ENCODE measurements at regions not wholly inside any gene's neighbourhood (a gene's known extent, or its start where the extent isn't known, plus 50 kb on each side); places are given as distances from the start of the nearest gene placed in this dataset.

DNA sequence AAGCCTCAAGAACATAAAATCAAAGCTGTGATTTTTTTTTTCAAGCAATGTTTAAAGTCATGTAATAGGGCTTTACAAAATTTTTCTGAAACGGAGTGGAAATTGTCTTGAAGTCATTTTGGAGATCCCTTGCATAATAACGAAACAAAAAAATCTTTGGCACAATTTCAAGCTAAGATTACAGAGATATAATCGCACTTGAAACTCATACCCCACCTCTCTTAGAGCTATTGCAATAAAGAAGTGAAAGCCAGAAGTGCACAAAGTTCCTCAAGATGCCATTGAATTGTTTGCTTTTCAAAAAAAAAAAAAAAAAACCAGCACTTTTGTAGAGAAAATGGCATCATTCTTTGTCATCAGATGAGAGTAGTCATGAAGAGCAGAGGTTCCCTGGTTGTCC is 152.3 kb downstream of the PAX3 start:
- no peak for DNase-seq

GRCh38 chr2:222142027-222142426 is 156.8 kb downstream of the PAX3 start:
- DNase-seq: peak; percentile 87

DNA sequence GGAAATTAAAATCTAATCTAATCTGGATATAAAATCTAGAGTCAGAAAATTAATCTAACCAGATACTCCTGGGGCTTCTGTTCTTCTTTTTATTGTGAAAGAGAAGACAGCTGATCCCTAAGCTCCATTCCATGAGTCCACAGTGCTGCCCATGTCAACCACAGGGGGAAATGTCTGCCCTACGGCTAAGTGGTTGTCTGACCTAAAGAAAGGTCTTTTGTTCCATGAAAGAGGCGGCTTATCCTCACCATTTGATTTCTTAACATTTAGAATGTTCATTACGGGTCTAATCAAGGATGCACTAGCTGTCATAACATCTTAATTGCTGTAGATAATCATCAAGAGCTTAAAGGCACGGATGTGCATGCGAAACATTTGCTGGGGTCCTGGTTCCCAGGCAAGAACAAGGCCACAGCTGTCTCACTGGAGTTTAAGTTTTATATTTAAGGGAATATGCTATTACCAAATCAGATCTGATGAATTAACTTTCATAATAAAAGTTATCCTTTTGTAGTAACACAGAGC is 162.6 kb downstream of the PAX3 start:
- DNase-seq: no peak

DNA sequence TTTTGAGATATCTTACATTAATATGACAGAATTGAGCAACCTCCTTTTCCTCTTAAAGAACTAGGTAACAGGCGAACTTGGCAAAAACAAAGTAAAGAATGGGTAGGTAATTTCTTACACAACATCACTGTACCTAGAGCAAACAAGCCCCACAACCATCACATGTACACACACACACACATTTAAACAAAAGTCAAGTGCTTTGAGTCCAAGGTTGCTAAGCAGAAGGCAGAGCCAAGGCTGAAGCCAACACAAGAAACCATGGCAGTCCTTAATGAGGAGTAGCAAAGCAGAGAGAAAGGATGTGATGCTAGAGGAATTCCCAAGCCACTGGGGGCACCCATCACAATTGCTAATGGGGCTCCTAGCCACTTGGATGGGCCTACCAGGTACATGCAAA is 164.1 kb downstream of the PAX3 start:
- DNase-seq: no peak

GRCh38 chr2:222133897-222134296 is 164.9 kb downstream of the PAX3 start:
- no peak for DNase-seq

GRCh38 chr2:222130855-222131254 is 167.9 kb downstream of the PAX3 start:
- DNase-seq: no peak

GRCh38 chr2:222127660-222128059 is 171.1 kb downstream of the PAX3 start:
- no peak for DNase-seq

GRCh38 chr2:222120933-222121332 is 177.9 kb downstream of the PAX3 start:
- DNase-seq: no peak

DNA sequence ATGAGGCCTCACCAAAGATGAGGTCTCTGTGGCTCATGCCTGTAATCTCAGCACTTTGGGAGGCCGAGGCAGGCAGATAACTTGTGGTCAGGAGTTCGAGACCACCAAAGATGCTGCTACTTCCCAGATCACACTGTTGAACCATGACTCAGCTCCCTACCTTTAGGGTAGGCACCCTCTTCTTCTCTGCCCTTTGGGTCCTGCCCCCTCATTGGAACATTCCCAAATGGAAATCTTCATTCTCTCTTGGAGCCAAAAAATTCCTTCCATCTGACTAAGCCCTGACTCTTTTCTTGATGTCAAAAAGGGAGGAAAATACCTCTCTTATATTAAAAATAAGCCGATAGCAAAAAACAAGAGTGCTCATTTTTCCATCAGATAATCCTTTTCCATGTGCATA is 183.5 kb downstream of the PAX3 start:
- DNase-seq: peak; percentile 17

DNA sequence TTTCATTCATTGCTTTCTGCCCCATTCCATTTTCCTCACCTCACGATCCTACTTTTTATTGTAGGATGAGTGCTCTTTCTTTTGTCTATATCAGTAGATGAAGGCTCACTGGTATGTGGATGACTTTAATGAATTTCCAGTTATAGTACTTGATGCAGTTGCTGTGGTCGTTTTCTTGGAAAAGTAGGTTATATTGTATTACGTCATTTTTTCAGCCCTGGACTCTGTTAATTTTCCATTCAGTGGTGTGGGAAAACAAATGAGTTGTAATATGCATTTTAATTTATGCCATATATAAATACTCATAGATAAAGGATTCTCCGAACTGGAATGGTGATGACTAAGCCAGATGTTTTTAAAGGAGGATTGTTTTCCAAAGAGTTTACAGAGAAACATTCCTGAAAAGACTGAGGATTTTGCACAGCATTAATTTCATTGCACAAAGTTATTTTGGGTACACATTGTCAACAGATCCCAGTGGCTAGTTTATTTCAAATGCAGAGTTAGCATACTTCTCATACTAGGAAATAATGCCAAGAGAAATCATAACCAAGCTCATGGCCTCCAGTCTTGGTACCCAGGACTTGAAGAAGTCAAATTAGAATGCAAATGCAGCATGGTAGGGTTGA is 189.7 kb downstream of the PAX3 start:
- peak; percentile 27 for DNase-seq

- no peak for DNase-seq
Observed at GRCh38 chr2:222108497-222108896, 190.3 kb downstream of the PAX3 start.

GRCh38 chr2:222105046-222105445 is 193.8 kb downstream of the PAX3 start:
- no peak for DNase-seq

GRCh38 chr2:222102575-222103349 is 196.0 kb downstream of the PAX3 start:
- DNase-seq: no peak

- DNase-seq: peak; percentile 12
Observed at GRCh38 chr2:222100704-222101699, 197.8 kb downstream of the PAX3 start.

GRCh38 chr2:222088561-222088960 is 210.2 kb downstream of the PAX3 start:
- DNase-seq: peak; percentile 16

- no peak for DNase-seq
Observed at GRCh38 chr2:222087998-222088397, 210.8 kb downstream of the PAX3 start.

- DNase-seq: no peak
Observed at GRCh38 chr2:222082201-222082600, 216.6 kb downstream of the PAX3 start.

- DNase-seq: no peak
Observed at GRCh38 chr2:222080141-222080540, 218.7 kb downstream of the PAX3 start.

DNA sequence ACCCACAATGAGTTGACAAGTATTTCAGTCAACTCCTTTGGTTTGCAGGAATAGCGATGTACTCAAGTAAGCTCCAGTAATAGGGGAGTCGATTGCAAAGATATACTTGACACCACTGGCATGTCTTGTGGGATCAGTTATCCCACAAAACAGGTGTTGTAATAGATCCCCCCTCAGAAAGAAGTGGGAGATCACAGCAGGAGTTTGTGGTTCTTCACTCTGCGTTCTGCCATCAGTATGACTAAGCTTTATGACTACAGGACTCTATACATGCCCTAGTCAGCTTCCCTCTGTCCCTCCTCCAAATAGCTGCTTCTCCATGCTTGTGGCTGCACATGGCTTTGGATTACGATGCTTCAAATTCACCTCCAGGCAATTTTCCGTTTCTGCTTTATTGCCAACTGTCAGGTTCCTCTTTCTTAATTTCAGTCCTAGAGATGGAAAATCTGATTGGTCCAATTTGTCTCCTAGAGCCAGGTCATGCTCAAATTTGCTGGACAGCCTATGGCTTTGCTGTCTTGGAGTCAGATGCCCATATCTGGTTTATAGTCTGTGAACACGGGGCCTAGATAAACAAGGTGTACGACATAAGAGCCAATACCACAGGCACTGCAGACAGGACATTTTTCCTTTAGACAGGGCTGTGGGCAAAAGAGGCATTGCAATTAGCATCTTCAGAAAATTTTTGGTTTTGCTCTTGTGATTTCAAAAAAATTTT is 221.7 kb downstream of the PAX3 start:
- no peak for DNase-seq

DNA sequence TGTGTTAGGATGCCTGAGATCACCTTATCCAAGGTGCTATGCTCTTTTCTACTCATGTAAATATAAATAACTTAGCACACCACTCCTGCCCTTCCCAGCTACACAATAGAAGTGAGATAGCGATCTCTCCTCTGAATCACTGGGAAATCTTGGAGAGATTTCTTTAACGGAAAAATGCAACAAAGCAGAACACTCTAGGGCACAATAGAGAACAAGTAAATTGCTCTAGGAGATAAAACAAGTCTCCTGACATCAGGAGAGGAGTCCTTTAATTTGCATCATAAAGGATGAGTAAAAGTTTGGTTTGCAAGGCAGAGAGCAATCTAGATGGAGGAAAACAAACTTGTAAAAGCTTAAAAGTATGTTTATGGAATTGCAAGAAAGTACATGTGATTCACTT is 224.1 kb downstream of the PAX3 start:
- DNase-seq: no peak

DNA sequence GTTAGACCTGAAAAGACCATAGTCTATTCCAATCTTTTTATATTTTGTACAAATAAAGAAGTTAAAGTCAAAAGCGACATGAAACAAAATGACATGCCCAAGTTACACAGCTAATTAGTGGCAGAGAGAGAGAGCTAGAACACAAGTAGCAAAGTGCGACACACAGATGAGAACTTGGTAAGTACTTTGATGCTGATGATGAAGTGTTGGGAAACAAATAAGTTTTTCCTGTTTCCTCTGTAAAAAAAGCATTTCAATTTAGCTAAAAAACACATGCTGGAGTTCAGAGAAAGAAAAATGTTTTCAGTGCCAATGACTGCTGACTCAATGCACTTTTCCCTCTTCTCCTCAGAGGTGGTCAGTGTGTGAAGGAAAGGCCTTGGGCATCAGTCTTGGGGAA is 226.9 kb downstream of the PAX3 start:
- DNase-seq: no peak

GRCh38 chr2:222064286-222064685 is 234.5 kb downstream of the PAX3 start:
- DNase-seq: no peak

Data from fibroblast of skin of abdomen (primary cell).